ENCODE measurements at regions not wholly inside any gene's neighbourhood (a gene's known extent, or its start where the extent isn't known, plus 50 kb on each side); places are given as distances from the start of the nearest gene placed in this dataset.
"Not testable (repeated sequence)": the region's sequence is repeated elsewhere in the genome, so short reads cannot be mapped to it uniquely, and the experiment has no call there.

- no peaks in the 10 kb centered on the region for H3K9me3 ChIP-seq
- no peaks in the 10 kb centered on the region for H3K27me3 ChIP-seq (ENCODE audit: low read depth)
- no peaks in the 10 kb centered on the region for H3K4me1 ChIP-seq
- in situ Hi-C loops (cut with MboI; ENCODE audit: low sequenced_read_pairs) = no loop called here
- no peak overlapping the region for H3K4me3 ChIP-seq
- DNase-seq (ENCODE audit: low spot score in 2 of 2) = no peak
- no peaks in the 10 kb centered on the region for H3K36me3 ChIP-seq (replicated peaks)
Measured at GRCh38 chr1:143619851-143620250, 351.9 kb downstream of the FAM72C start.

DNA sequence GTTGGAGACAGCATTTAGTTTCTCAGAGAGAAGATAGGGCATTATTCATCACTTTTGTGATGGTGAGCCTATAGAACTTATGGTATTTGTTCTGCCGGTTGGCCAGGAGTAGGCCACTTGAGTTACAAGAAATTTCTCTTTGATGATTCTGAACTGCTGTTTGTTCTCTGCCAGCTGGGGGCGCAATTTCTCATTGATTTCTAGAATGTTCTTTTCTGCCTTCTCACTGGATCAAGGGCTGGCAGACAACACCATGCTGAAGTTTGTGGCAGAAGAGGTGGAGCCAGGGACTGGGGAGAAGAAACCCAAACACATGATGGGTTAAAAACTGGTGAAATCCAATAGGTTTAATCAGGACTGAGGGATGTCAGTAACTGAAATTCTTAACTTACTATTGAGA is 360.6 kb downstream of the FAM72C start:
- Histone ChIP-seq H3K36me3 (replicated peaks) (no peaks in the 10 kb centered on the region), H3K4me3 (no peak overlapping the region), H3K27me3 (ENCODE audit: low read depth) (no peaks in the 10 kb centered on the region), H3K4me1 (no peaks in the 10 kb centered on the region), H3K9me3 (no peaks in the 10 kb centered on the region)
- in situ Hi-C loops (cut with MboI; ENCODE audit: low sequenced_read_pairs) = no loop called here
- peak in 1 of 2 experiments; percentile 20 for DNase-seq (ENCODE audit: low spot score in 2 of 2)

- Histone ChIP-seq H3K9me3 (no peaks in the 10 kb centered on the region), H3K27me3 (ENCODE audit: low read depth) (no peaks in the 10 kb centered on the region), H3K36me3 (replicated peaks) (no peaks in the 10 kb centered on the region), H3K4me3 (no peak overlapping the region), H3K4me1 (no peaks in the 10 kb centered on the region)
- no peak for DNase-seq (ENCODE audit: low spot score in 2 of 2)
- in situ Hi-C loops (cut with MboI; ENCODE audit: low sequenced_read_pairs) = no loop called here
Measured at GRCh38 chr1:143610196-143610595, 361.6 kb downstream of the FAM72C start.

DNA sequence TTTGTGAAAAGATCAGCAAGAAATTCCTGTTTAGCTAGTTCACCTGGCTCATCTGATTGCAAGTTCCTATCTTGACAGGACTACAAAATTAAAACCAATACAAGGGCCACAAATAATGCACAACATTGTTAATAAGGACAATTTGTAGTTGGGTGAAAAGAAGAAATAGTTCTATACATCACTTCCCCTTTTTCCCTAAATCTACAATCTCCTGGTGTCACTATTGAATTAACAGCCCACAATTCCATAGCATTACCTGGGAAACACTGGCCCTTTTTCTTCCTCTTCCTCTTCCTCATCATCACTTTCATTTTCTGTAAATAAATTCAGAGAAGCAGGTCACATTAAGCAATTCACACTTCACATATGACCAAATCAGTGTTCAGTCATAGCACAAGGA is 366.9 kb downstream of the FAM72C start:
- H3K4me1 ChIP-seq = no peaks in the 10 kb centered on the region
- no peak for DNase-seq (ENCODE audit: low spot score in 2 of 2)
- in situ Hi-C loops (cut with MboI; ENCODE audit: low sequenced_read_pairs) = no loop called here
- H3K4me3 ChIP-seq = no peak overlapping the region
- H3K27me3 ChIP-seq (ENCODE audit: low read depth) = no peaks in the 10 kb centered on the region
- H3K36me3 ChIP-seq (replicated peaks) = no peaks in the 10 kb centered on the region
- no peaks in the 10 kb centered on the region for H3K9me3 ChIP-seq

DNA sequence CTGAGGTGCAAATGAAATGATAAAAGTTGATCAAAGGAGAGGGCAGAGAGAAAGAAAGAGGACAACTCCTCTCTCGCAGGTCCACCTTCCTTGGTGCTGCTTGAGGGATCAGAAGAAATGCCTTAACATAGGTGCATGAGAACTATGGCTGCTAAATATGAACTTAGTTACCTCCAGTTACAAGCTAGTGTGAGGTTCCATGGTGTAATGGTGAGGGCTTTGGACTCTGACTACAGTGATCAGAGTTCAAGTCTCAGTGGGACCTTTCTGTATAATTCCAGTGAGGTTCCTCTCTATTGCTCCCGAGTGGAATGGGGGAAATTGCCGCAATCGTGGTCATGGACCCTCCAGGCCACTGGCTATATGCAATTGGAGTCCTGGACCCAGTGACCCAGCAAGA is 387.3 kb downstream of the FAM72C start:
- in situ Hi-C loops (cut with MboI; ENCODE audit: low sequenced_read_pairs) = no loop called here
- H3K4me1 ChIP-seq = no peaks in the 10 kb centered on the region
- no peaks in the 10 kb centered on the region for H3K9me3 ChIP-seq
- H3K27me3 ChIP-seq (ENCODE audit: low read depth) = no peaks in the 10 kb centered on the region
- no peak for DNase-seq (ENCODE audit: low spot score in 2 of 2)
- no peaks in the 10 kb centered on the region for H3K36me3 ChIP-seq (replicated peaks)
- H3K4me3 ChIP-seq = no peak overlapping the region

- no peaks in the 10 kb centered on the region for H3K36me3 ChIP-seq (replicated peaks)
- no peaks in the 10 kb centered on the region for H3K27me3 ChIP-seq (ENCODE audit: low read depth)
- no peaks in the 10 kb centered on the region for H3K9me3 ChIP-seq
- no peak overlapping the region for H3K4me3 ChIP-seq
- no peaks in the 10 kb centered on the region for H3K4me1 ChIP-seq
- in situ Hi-C loops (cut with MboI; ENCODE audit: low sequenced_read_pairs) = no loop called here
- no peak for DNase-seq (ENCODE audit: low spot score in 2 of 2)
Measured at GRCh38 chr1:143574891-143575520, 396.8 kb downstream of the FAM72C start.

- H3K27me3 ChIP-seq (ENCODE audit: low read depth); H3K4me1 ChIP-seq; H3K36me3 ChIP-seq (replicated peaks); H3K4me3 ChIP-seq; DNase-seq (ENCODE audit: low spot score in 2 of 2); in situ Hi-C loops (cut with MboI; ENCODE audit: low sequenced_read_pairs); H3K9me3 ChIP-seq: not testable (repeated sequence)
Measured at GRCh38 chr1:143572661-143573060, 399.1 kb downstream of the FAM72C start.

GRCh38 chr1:143563761-143564160 is 408.0 kb downstream of the FAM72C start:
- in situ Hi-C loops (cut with MboI; ENCODE audit: low sequenced_read_pairs) = not testable (repeated sequence)

GRCh38 chr1:143553627-143554026 is 418.2 kb downstream of the FAM72C start:
- H3K36me3 ChIP-seq (replicated peaks) = no peaks in the 10 kb centered on the region
- DNase-seq (ENCODE audit: low spot score in 2 of 2) = no peak
- no peak overlapping the region for H3K4me3 ChIP-seq
- H3K27me3 ChIP-seq (ENCODE audit: low read depth) = no peaks in the 10 kb centered on the region
- no peaks in the 10 kb centered on the region for H3K9me3 ChIP-seq
- in situ Hi-C loops (cut with MboI; ENCODE audit: low sequenced_read_pairs) = no loop called here
- H3K4me1 ChIP-seq = no peaks in the 10 kb centered on the region

More at GRCh38 chr1:143563761-143564160, 408.0 kb downstream of the FAM72C start:
- not testable (repeated sequence) for H3K4me3 ChIP-seq; H3K9me3 ChIP-seq; H3K36me3 ChIP-seq (replicated peaks); DNase-seq (ENCODE audit: low spot score in 2 of 2); H3K27me3 ChIP-seq (ENCODE audit: low read depth); H3K4me1 ChIP-seq

DNA sequence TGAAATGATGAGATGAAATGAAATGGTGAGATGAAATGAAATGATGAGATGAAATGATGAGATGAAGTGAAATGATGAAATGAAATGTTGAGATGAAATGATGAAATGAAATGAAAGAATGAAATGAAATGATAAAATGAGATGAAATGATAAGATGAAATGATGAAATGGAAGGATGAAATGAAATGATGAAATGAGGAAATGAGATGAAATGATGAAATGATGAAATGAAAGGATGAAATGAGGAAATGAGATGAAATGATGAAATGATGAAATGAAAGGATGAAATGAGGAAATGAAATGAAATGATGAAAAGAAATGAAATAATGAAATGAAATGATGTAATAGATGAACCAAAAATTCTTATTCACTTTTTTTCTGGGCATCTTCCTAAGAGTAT is 467.1 kb downstream of the FAM72C start:
- H3K4me3 ChIP-seq; H3K36me3 ChIP-seq (replicated peaks); H3K27me3 ChIP-seq (ENCODE audit: low read depth); H3K4me1 ChIP-seq; H3K9me3 ChIP-seq; DNase-seq (ENCODE audit: low spot score in 2 of 2); in situ Hi-C loops (cut with MboI; ENCODE audit: low sequenced_read_pairs): not testable (repeated sequence)

DNA sequence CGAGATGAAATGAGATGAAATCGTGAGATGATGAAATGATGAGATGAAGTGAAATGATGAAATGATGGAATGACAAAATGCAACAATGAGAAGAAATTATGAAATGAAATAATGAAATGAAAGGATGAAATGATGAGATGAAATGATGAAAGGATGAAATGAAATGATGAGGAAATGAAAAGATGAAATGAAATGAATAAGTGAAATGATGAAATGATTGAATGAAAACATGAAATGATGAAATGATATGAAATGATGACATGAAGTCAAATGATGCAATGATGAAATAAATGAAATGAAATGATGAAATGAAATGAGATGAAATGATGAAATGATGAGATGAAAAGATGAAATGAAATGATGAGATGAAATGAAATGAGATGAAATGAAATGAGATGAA is 467.7 kb downstream of the FAM72C start:
- H3K4me1 ChIP-seq; DNase-seq (ENCODE audit: low spot score in 2 of 2); H3K9me3 ChIP-seq; H3K27me3 ChIP-seq (ENCODE audit: low read depth); H3K4me3 ChIP-seq; H3K36me3 ChIP-seq (replicated peaks); in situ Hi-C loops (cut with MboI; ENCODE audit: low sequenced_read_pairs): not testable (repeated sequence)

GRCh38 chr1:143503048-143503447 is 468.7 kb downstream of the FAM72C start:
- H3K9me3 ChIP-seq; DNase-seq (ENCODE audit: low spot score in 2 of 2); H3K36me3 ChIP-seq (replicated peaks); H3K27me3 ChIP-seq (ENCODE audit: low read depth); H3K4me1 ChIP-seq; H3K4me3 ChIP-seq; in situ Hi-C loops (cut with MboI; ENCODE audit: low sequenced_read_pairs): not testable (repeated sequence)

DNA sequence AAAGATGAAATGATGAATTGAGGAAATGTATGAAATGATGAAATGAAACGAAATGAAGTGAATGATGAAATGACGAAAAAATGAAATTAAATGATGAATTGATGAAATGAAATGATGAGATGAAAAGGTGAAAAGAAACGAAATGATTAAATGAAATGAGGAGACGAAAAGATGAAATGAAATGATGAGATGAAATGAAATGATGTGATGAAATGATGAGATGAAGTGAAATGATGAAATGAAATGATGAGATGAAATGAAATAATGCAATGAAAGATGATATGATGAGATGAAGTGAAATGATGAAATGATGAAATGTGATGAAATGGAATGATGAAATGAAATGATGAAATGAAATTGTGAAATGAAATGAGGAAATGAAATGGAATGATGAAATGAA is 469.7 kb downstream of the FAM72C start:
- H3K36me3 ChIP-seq (replicated peaks); in situ Hi-C loops (cut with MboI; ENCODE audit: low sequenced_read_pairs); H3K9me3 ChIP-seq; DNase-seq (ENCODE audit: low spot score in 2 of 2); H3K27me3 ChIP-seq (ENCODE audit: low read depth); H3K4me3 ChIP-seq; H3K4me1 ChIP-seq: not testable (repeated sequence)

- peak overlapping the region; percentile 14 for H3K4me3 ChIP-seq
Measured at GRCh38 chr1:143498059-143498749, 473.6 kb downstream of the FAM72C start.

GRCh38 chr1:143497374-143497747 is 474.4 kb downstream of the FAM72C start:
- H3K9me3 ChIP-seq = no peaks in the 10 kb centered on the region
- H3K4me3 ChIP-seq = peak overlapping the region; percentile 15
- in situ Hi-C loops (cut with MboI; ENCODE audit: low sequenced_read_pairs) = no loop called here
- no peaks in the 10 kb centered on the region for H3K36me3 ChIP-seq (replicated peaks)
- no peaks in the 10 kb centered on the region for H3K27me3 ChIP-seq (ENCODE audit: low read depth)
- peak in 1 of 2 experiments; percentile 9 for DNase-seq (ENCODE audit: low spot score in 2 of 2)
- no peaks in the 10 kb centered on the region for H3K4me1 ChIP-seq

More at GRCh38 chr1:143498059-143498749, 473.6 kb downstream of the FAM72C start:
- H3K4me1 ChIP-seq; H3K27me3 ChIP-seq (ENCODE audit: low read depth); in situ Hi-C loops (cut with MboI; ENCODE audit: low sequenced_read_pairs); H3K9me3 ChIP-seq; H3K36me3 ChIP-seq (replicated peaks): not testable (repeated sequence)
- peak in 1 of 2 experiments; percentile 10 for DNase-seq (ENCODE audit: low spot score in 2 of 2)
